H1 (cell line): ENCODE measurements at regions not wholly inside any gene's neighbourhood (a gene's known extent, or its start where the extent isn't known, plus 50 kb on each side); places are given as distances from the start of the nearest gene placed in this dataset.

ENCODE experiments used
- ATF2 ChIP-seq: IDR thresholded peaks from 2 replicates; pipeline ENCODE4 v1.6.1; 2012; ENCODE audit warnings: low read length, inconsistent platforms
- JUN ChIP-seq: IDR thresholded peaks from 2 replicates; pipeline ENCODE4 v1.6.1; 2011; ENCODE audit warnings: low read depth, mild to moderate bottlenecking, improper control_type of control experiment, low read length
- USF2 ChIP-seq: IDR thresholded peaks from 2 replicates; pipeline ENCODE4 v1.6.1; 2011; ENCODE audit warnings: low read length, improper control_type of control experiment

- TF ChIP-seq ATF2 (no peak), JUN (no peak), USF2 (no peak)
These were observed 552.6 kb downstream of the PPARGC1A start (continued) for GRCh38 chr4:23337292-23337691.
